Liver (tissue), 8 donors: ENCODE measurements at regions not wholly inside any gene's neighbourhood (a gene's known extent, or its start where the extent isn't known, plus 50 kb on each side); places are given as distances from the start of the nearest gene placed in this dataset.

Experiments
- DNase-seq: peaks from one replicate; pipeline ENCODE4 v3.0.0-alpha.2; 2017; ENCODE audit warnings: low spot score
- H3K27ac ChIP-seq, 2 donors: one replicate each; pipeline ENCODE4 v1.7.0; 2013; ENCODE audit warnings: inconsistent platforms in 2 of 2, low read length in 2 of 2, control low read depth in 1 of 2, low read depth in 1 of 2, mild to moderate bottlenecking in 1 of 2
- H3K27me3 ChIP-seq, 4 donors: one replicate each; pipeline versions ENCODE4 v1.6.1 to v1.7.0; 2013; ENCODE audit warnings: low read length in 3 of 4, inconsistent platforms in 1 of 4, mild to moderate bottlenecking in 1 of 4, moderate library complexity in 1 of 4; ENCODE audit not compliant: control insufficient read depth in 4 of 4, insufficient read depth in 4 of 4
- H3K36me3 ChIP-seq, 4 donors: one replicate each; pipeline versions ENCODE4 v1.6.1 to v1.7.0; 2013; ENCODE audit warnings: low read length in 3 of 4, mild to moderate bottlenecking in 3 of 4, low read depth in 1 of 4, moderate library complexity in 1 of 4; ENCODE audit not compliant: control insufficient read depth in 4 of 4, insufficient read depth in 3 of 4
- H3K4me1 ChIP-seq, 4 donors: one replicate each; pipeline versions ENCODE4 v1.6.1 to v1.7.0; 2013; ENCODE audit warnings: low read length in 3 of 4, mild to moderate bottlenecking in 3 of 4, moderate library complexity in 1 of 4; ENCODE audit not compliant: control insufficient read depth in 4 of 4, insufficient read depth in 4 of 4
- H3K4me3 ChIP-seq, 3 donors: one replicate each; pipeline versions ENCODE4 v1.6.1 to v1.7.0; 2013; ENCODE audit warnings: low read length in 3 of 3, control low read depth in 1 of 3, low read depth in 1 of 3, mild to moderate bottlenecking in 1 of 3
- H3K9ac ChIP-seq, 2 donors: one replicate each; pipeline ENCODE4 v1.7.0; 2013; ENCODE audit warnings: low read length in 2 of 2, mild to moderate bottlenecking in 2 of 2, moderate library complexity in 2 of 2, control low read depth in 1 of 2, low read depth in 1 of 2
- H3K9me3 ChIP-seq, 4 donors: one replicate each; pipeline versions ENCODE4 v1.6.1 to v1.7.0; 2013; ENCODE audit warnings: low read length in 3 of 4; ENCODE audit not compliant: control insufficient read depth in 4 of 4
- EGR1 ChIP-seq, 2 donors: IDR thresholded peaks; 2 replicates each; pipeline ENCODE4 v1.6.1; 2016 to 2018; ENCODE audit warnings: antibody characterized with exemption in 2 of 2, low read depth in 2 of 2
- FOXA1 ChIP-seq: IDR thresholded peaks from 2 replicates; pipeline ENCODE4 v1.6.1; 2016; ENCODE audit warnings: antibody characterized with exemption
- FOXA2 ChIP-seq: IDR thresholded peaks from 2 replicates; pipeline ENCODE4 v1.6.1; 2016; ENCODE audit warnings: antibody characterized with exemption
- GABPA ChIP-seq, 2 donors: IDR thresholded peaks in 1 of 2; conservative IDR thresholded peaks in 1 of 2; 2 replicates each; pipeline ENCODE4 v1.6.1; 2016; ENCODE audit warnings: antibody characterized with exemption in 2 of 2, mild to moderate bottlenecking in 1 of 2, moderate library complexity in 1 of 2
- HNF4A ChIP-seq, 2 donors: conservative IDR thresholded peaks; 2 replicates each; pipeline ENCODE4 v1.6.1; 2016; ENCODE audit warnings: antibody characterized with exemption in 2 of 2, mild to moderate bottlenecking in 2 of 2
- HNF4G ChIP-seq: IDR thresholded peaks from 2 replicates; pipeline ENCODE4 v1.6.1; 2016; ENCODE audit warnings: antibody characterized with exemption
- JUND ChIP-seq, 2 donors: IDR thresholded peaks; 2 replicates each; pipeline ENCODE4 v1.6.1; 2016; ENCODE audit warnings: antibody characterized with exemption in 2 of 2
- NR2F2 ChIP-seq: IDR thresholded peaks from 2 replicates; pipeline ENCODE4 v1.6.1; 2016; ENCODE audit warnings: antibody characterized with exemption
- RAD21 ChIP-seq, 2 donors: IDR thresholded peaks; 2 replicates each; pipeline ENCODE4 v1.6.1; 2016; ENCODE audit warnings: antibody characterized with exemption in 2 of 2, mild to moderate bottlenecking in 2 of 2
- RXRA ChIP-seq, 2 donors: IDR thresholded peaks; 2 replicates each; pipeline ENCODE4 v1.6.1; 2017 to 2018; ENCODE audit warnings: antibody characterized with exemption in 2 of 2, mild to moderate bottlenecking in 1 of 2
- SP1 ChIP-seq: IDR thresholded peaks from 2 replicates; pipeline ENCODE4 v1.6.1; 2018; ENCODE audit warnings: antibody characterized with exemption, mild to moderate bottlenecking
- TAF1 ChIP-seq: conservative IDR thresholded peaks from 2 replicates; pipeline ENCODE4 v1.6.1; 2016; ENCODE audit warnings: antibody characterized with exemption, mild to moderate bottlenecking
- YY1 ChIP-seq: IDR thresholded peaks from 2 replicates; pipeline ENCODE4 v1.6.1; 2016; ENCODE audit warnings: antibody characterized with exemption, mild to moderate bottlenecking
- WGBS: extraction: QIAGEN DNeasy Blood & Tissue Kit; methylation state at CpG from one replicate; pipeline ENCODE4 v1.1.7; 2013; 5-methylcytosine and 5-hydroxymethylcytosine counted together
- TF ChIP-seq, protein P1 (sequence below): IDR thresholded peaks from 2 replicates; pipeline ENCODE4 v1.6.1; 2016; ENCODE audit warnings: antibody characterized with exemption, mild to moderate bottlenecking
- TF ChIP-seq, protein P2 (sequence below): IDR thresholded peaks from 2 replicates; pipeline ENCODE4 v1.6.1; 2016; ENCODE audit warnings: antibody characterized with exemption
- TF ChIP-seq, protein P3 (sequence below): IDR thresholded peaks from 2 replicates; pipeline ENCODE4 v1.6.1; 2016; ENCODE audit warnings: antibody characterized with exemption
- TF ChIP-seq, protein P4 (sequence below): fragments of 150-350 bp; IDR thresholded peaks from 2 replicates; pipeline ENCODE4 v1.5.1; 2017; ENCODE audit warnings: improper control_type of control experiment, low read depth, low read length; ENCODE audit not compliant: missing input control
- TF ChIP-seq, protein P5 (sequence below): IDR thresholded peaks from 2 replicates; pipeline ENCODE4 v1.6.1; 2016; ENCODE audit warnings: antibody characterized with exemption
- donor health status: healthy.
- donor health status: healthy.
- donor health status: healthy.
- donor health status: healthy.
- donor health status: healthy.

DNA sequence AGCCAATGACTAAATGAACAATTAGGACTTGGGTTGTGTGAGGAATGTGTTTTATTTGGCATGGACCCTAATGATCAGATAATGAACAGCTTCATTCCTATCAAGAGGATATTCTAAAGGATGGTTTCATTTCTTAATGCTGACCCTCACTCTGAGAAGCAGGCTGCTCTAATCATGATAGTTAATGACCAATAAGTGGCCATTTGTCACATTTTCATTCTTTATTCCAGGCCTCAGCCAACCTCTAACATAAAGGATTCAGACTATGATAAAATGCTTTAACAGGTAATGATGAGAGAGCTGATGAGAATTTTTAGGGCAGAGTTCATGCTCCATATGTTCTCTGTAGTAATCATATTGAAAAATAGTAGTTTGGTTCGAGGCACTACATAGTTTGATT is 301.5 kb upstream of the ARRDC3 start:
- TF ChIP-seq FOXA2 (no peak), RXRA (IDR thresholded peaks at IDR 0.05) (no peak), HNF4A (conservative IDR thresholded peaks at IDR 0.05) (no peak), GABPA (IDR thresholded peaks at IDR 0.05 in 1 of 2, conservative IDR thresholded peaks at IDR 0.05 in 1 of 2) (no peak), SP1 (no peak), RAD21 (IDR thresholded peaks at IDR 0.05) (no peak), YY1 (no peak), TAF1 (no peak), JUND (IDR thresholded peaks at IDR 0.05) (no peak), FOXA1 (no peak), HNF4G (no peak), EGR1 (IDR thresholded peaks at IDR 0.05; ENCODE audit: low read depth in 2 of 2) (no peak), NR2F2 (no peak)
- TF ChIP-seq, protein P1, sequence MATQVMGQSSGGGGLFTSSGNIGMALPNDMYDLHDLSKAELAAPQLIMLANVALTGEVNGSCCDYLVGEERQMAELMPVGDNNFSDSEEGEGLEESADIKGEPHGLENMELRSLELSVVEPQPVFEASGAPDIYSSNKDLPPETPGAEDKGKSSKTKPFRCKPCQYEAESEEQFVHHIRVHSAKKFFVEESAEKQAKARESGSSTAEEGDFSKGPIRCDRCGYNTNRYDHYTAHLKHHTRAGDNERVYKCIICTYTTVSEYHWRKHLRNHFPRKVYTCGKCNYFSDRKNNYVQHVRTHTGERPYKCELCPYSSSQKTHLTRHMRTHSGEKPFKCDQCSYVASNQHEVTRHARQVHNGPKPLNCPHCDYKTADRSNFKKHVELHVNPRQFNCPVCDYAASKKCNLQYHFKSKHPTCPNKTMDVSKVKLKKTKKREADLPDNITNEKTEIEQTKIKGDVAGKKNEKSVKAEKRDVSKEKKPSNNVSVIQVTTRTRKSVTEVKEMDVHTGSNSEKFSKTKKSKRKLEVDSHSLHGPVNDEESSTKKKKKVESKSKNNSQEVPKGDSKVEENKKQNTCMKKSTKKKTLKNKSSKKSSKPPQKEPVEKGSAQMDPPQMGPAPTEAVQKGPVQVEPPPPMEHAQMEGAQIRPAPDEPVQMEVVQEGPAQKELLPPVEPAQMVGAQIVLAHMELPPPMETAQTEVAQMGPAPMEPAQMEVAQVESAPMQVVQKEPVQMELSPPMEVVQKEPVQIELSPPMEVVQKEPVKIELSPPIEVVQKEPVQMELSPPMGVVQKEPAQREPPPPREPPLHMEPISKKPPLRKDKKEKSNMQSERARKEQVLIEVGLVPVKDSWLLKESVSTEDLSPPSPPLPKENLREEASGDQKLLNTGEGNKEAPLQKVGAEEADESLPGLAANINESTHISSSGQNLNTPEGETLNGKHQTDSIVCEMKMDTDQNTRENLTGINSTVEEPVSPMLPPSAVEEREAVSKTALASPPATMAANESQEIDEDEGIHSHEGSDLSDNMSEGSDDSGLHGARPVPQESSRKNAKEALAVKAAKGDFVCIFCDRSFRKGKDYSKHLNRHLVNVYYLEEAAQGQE = no peak
- TF ChIP-seq, protein P2, sequence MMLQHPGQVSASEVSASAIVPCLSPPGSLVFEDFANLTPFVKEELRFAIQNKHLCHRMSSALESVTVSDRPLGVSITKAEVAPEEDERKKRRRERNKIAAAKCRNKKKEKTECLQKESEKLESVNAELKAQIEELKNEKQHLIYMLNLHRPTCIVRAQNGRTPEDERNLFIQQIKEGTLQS = no peak
- TF ChIP-seq, protein P3, sequence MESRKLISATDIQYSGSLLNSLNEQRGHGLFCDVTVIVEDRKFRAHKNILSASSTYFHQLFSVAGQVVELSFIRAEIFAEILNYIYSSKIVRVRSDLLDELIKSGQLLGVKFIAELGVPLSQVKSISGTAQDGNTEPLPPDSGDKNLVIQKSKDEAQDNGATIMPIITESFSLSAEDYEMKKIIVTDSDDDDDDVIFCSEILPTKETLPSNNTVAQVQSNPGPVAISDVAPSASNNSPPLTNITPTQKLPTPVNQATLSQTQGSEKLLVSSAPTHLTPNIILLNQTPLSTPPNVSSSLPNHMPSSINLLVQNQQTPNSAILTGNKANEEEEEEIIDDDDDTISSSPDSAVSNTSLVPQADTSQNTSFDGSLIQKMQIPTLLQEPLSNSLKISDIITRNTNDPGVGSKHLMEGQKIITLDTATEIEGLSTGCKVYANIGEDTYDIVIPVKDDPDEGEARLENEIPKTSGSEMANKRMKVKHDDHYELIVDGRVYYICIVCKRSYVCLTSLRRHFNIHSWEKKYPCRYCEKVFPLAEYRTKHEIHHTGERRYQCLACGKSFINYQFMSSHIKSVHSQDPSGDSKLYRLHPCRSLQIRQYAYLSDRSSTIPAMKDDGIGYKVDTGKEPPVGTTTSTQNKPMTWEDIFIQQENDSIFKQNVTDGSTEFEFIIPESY = no peak
- TF ChIP-seq, protein P4, sequence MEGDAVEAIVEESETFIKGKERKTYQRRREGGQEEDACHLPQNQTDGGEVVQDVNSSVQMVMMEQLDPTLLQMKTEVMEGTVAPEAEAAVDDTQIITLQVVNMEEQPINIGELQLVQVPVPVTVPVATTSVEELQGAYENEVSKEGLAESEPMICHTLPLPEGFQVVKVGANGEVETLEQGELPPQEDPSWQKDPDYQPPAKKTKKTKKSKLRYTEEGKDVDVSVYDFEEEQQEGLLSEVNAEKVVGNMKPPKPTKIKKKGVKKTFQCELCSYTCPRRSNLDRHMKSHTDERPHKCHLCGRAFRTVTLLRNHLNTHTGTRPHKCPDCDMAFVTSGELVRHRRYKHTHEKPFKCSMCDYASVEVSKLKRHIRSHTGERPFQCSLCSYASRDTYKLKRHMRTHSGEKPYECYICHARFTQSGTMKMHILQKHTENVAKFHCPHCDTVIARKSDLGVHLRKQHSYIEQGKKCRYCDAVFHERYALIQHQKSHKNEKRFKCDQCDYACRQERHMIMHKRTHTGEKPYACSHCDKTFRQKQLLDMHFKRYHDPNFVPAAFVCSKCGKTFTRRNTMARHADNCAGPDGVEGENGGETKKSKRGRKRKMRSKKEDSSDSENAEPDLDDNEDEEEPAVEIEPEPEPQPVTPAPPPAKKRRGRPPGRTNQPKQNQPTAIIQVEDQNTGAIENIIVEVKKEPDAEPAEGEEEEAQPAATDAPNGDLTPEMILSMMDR = no peak
- TF ChIP-seq, protein P5, sequence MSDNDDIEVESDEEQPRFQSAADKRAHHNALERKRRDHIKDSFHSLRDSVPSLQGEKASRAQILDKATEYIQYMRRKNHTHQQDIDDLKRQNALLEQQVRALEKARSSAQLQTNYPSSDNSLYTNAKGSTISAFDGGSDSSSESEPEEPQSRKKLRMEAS = no peak
- Histone ChIP-seq H3K9me3 (no peaks in the 10 kb centered on the region), H3K36me3 (no peaks in the 10 kb centered on the region), H3K4me3 (no peak overlapping the region), H3K9ac (no peak overlapping the region), H3K27ac (no peak overlapping the region), H3K27me3 (no peaks in the 10 kb centered on the region), H3K4me1 (no peaks in the 10 kb centered on the region)
- 74% methylated on average over 1 of the region's 1 CpG for WGBS
- no peak for DNase-seq
